H1 (cell line): ENCODE measurements at regions not wholly inside any gene's neighbourhood (a gene's known extent, or its start where the extent isn't known, plus 50 kb on each side); places are given as distances from the start of the nearest gene placed in this dataset.

Source experiments
- BACH1 ChIP-seq: IDR thresholded peaks from 2 replicates; pipeline ENCODE4 v1.6.1; 2012; ENCODE audit warnings: low read length, improper control_type of control experiment
- CHD2 ChIP-seq: IDR thresholded peaks from 2 replicates; pipeline ENCODE4 v1.6.1; 2012; ENCODE audit warnings: low read length, improper control_type of control experiment
- EGR1 ChIP-seq: IDR thresholded peaks from 2 replicates; pipeline ENCODE4 v1.6.1; 2011; ENCODE audit warnings: low read depth, low read length, borderline replicate concordance
- EP300 ChIP-seq, 2 experiments: IDR thresholded peaks; 1 replicate in 1 of 2; 2 replicates in 1 of 2; pipeline ENCODE4 v1.6.1; 2011 to 2012; ENCODE audit warnings: low read depth in 2 of 2, low read length in 2 of 2, mild to moderate bottlenecking in 2 of 2, borderline replicate concordance in 1 of 2, inconsistent platforms in 1 of 2, moderate library complexity in 1 of 2
- EZH2 ChIP-seq: fragments of 200-600 bp; sonication (generic); IDR thresholded peaks from 2 replicates; pipeline ENCODE4 v1.7.1; 2012; ENCODE audit warnings: low read depth, mild to moderate bottlenecking, moderate library complexity, low read length, inconsistent platforms; ENCODE audit not compliant: severe bottlenecking
- JUN ChIP-seq: IDR thresholded peaks from 2 replicates; pipeline ENCODE4 v1.6.1; 2011; ENCODE audit warnings: low read depth, mild to moderate bottlenecking, improper control_type of control experiment, low read length
- MAFK ChIP-seq: IDR thresholded peaks from 2 replicates; pipeline ENCODE4 v1.6.1; 2012; ENCODE audit warnings: low read depth, mild to moderate bottlenecking, improper control_type of control experiment, low read length
- NRF1 ChIP-seq: IDR thresholded peaks from 2 replicates; pipeline ENCODE4 v1.6.1; 2011; ENCODE audit warnings: mild to moderate bottlenecking, low read depth, low read length, improper control_type of control experiment
- RNF2 ChIP-seq: fragments of 200-900, 300-1000 bp; sonication (generic); IDR thresholded peaks from 2 replicates; pipeline ENCODE4 v1.7.1; 2016; ENCODE audit warnings: borderline replicate concordance, low read depth, mild to moderate bottlenecking, antibody characterized with exemption, low read length; ENCODE audit not compliant: poor library complexity, severe bottlenecking; ENCODE audit errors: missing control alignments
- SP1 ChIP-seq: IDR thresholded peaks from 2 replicates; pipeline ENCODE4 v1.6.1; 2011; ENCODE audit warnings: low read depth, low read length
- SP2 ChIP-seq: IDR thresholded peaks from 2 replicates; pipeline ENCODE4 v1.6.1; 2012; ENCODE audit warnings: mild to moderate bottlenecking, low read length, inconsistent platforms
- TF ChIP-seq, protein P1 (sequence below): fragments of 300-600 bp; sonication (generic); IDR thresholded peaks from 2 replicates; pipeline ENCODE4 v1.7.1; 2012; ENCODE audit warnings: low read length, moderate library complexity, mild to moderate bottlenecking, inconsistent platforms; ENCODE audit not compliant: insufficient replicate concordance

DNA sequence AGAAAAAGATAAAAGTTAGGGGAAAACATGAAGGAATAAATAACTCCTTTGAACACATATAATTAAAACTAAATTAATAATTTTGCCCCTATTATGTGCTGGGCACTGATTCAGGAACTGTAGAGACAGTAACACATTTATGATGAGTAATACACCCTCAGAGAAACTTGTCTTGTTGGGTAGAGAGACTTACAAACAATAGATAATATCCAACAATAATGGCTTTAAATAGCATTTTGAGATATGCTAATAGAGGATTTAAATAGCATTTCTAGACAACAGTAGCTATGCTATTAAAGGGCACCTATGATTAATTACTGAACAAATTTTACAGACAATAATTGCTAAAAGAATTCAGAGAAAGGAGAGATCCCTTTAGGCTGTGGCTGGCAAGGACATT lies 455.5 kb downstream of the NUF2 start (continued):
- TF ChIP-seq, protein P1, sequence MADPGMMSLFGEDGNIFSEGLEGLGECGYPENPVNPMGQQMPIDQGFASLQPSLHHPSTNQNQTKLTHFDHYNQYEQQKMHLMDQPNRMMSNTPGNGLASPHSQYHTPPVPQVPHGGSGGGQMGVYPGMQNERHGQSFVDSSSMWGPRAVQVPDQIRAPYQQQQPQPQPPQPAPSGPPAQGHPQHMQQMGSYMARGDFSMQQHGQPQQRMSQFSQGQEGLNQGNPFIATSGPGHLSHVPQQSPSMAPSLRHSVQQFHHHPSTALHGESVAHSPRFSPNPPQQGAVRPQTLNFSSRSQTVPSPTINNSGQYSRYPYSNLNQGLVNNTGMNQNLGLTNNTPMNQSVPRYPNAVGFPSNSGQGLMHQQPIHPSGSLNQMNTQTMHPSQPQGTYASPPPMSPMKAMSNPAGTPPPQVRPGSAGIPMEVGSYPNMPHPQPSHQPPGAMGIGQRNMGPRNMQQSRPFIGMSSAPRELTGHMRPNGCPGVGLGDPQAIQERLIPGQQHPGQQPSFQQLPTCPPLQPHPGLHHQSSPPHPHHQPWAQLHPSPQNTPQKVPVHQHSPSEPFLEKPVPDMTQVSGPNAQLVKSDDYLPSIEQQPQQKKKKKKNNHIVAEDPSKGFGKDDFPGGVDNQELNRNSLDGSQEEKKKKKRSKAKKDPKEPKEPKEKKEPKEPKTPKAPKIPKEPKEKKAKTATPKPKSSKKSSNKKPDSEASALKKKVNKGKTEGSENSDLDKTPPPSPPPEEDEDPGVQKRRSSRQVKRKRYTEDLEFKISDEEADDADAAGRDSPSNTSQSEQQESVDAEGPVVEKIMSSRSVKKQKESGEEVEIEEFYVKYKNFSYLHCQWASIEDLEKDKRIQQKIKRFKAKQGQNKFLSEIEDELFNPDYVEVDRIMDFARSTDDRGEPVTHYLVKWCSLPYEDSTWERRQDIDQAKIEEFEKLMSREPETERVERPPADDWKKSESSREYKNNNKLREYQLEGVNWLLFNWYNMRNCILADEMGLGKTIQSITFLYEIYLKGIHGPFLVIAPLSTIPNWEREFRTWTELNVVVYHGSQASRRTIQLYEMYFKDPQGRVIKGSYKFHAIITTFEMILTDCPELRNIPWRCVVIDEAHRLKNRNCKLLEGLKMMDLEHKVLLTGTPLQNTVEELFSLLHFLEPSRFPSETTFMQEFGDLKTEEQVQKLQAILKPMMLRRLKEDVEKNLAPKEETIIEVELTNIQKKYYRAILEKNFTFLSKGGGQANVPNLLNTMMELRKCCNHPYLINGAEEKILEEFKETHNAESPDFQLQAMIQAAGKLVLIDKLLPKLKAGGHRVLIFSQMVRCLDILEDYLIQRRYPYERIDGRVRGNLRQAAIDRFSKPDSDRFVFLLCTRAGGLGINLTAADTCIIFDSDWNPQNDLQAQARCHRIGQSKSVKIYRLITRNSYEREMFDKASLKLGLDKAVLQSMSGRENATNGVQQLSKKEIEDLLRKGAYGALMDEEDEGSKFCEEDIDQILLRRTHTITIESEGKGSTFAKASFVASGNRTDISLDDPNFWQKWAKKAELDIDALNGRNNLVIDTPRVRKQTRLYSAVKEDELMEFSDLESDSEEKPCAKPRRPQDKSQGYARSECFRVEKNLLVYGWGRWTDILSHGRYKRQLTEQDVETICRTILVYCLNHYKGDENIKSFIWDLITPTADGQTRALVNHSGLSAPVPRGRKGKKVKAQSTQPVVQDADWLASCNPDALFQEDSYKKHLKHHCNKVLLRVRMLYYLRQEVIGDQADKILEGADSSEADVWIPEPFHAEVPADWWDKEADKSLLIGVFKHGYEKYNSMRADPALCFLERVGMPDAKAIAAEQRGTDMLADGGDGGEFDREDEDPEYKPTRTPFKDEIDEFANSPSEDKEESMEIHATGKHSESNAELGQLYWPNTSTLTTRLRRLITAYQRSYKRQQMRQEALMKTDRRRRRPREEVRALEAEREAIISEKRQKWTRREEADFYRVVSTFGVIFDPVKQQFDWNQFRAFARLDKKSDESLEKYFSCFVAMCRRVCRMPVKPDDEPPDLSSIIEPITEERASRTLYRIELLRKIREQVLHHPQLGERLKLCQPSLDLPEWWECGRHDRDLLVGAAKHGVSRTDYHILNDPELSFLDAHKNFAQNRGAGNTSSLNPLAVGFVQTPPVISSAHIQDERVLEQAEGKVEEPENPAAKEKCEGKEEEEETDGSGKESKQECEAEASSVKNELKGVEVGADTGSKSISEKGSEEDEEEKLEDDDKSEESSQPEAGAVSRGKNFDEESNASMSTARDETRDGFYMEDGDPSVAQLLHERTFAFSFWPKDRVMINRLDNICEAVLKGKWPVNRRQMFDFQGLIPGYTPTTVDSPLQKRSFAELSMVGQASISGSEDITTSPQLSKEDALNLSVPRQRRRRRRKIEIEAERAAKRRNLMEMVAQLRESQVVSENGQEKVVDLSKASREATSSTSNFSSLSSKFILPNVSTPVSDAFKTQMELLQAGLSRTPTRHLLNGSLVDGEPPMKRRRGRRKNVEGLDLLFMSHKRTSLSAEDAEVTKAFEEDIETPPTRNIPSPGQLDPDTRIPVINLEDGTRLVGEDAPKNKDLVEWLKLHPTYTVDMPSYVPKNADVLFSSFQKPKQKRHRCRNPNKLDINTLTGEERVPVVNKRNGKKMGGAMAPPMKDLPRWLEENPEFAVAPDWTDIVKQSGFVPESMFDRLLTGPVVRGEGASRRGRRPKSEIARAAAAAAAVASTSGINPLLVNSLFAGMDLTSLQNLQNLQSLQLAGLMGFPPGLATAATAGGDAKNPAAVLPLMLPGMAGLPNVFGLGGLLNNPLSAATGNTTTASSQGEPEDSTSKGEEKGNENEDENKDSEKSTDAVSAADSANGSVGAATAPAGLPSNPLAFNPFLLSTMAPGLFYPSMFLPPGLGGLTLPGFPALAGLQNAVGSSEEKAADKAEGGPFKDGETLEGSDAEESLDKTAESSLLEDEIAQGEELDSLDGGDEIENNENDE, result no peak
- no peak for TF ChIP-seq EP300 (IDR thresholded peaks at IDR 0.05; ENCODE audit: borderline replicate concordance in 1 of 2, low read depth in 2 of 2, low read length in 2 of 2)
- TF ChIP-seq NRF1, result no peak
- no peak for TF ChIP-seq SP2
- TF ChIP-seq RNF2, result no peak
- TF ChIP-seq EGR1, result no peak
- TF ChIP-seq BACH1, result no peak
- no peak for TF ChIP-seq SP1
- no peak for TF ChIP-seq EZH2
- no peak for TF ChIP-seq JUN
- TF ChIP-seq CHD2, result no peak
- TF ChIP-seq MAFK, result no peak
